GM06990 (cell line): ENCODE measurements at regions not wholly inside any gene's neighbourhood (a gene's known extent, or its start where the extent isn't known, plus 50 kb on each side); places are given as distances from the start of the nearest gene placed in this dataset.

Experiments
- DNase-seq: peaks from one replicate; pipeline ENCODE4 v3.0.0-alpha.2; 2011; ENCODE audit not compliant: insufficient read length; ENCODE audit errors: extremely low read depth
- H3K27me3 ChIP-seq: replicated peaks from 2 replicates; pipeline ENCODE4 v1.6.0; 2011; ENCODE audit warnings: low read length; ENCODE audit not compliant: control insufficient read depth, insufficient read depth
- H3K36me3 ChIP-seq: 2 replicates; pipeline ENCODE4 v1.5.1; 2011; ENCODE audit warnings: low read length; ENCODE audit not compliant: control insufficient read depth, insufficient read depth
- H3K4me3 ChIP-seq: replicated peaks from 2 replicates; pipeline ENCODE4 v1.5.1; 2011; ENCODE audit warnings: low read depth, mild to moderate bottlenecking, control low read depth, low read length
- TF ChIP-seq, protein P1 (sequence below): IDR thresholded peaks from 2 replicates; pipeline ENCODE4 v1.5.1; 2011; ENCODE audit warnings: low read length, control low read depth, mild to moderate bottlenecking, inconsistent platforms; ENCODE audit not compliant: insufficient read depth, poor library complexity, severe bottlenecking

DNA sequence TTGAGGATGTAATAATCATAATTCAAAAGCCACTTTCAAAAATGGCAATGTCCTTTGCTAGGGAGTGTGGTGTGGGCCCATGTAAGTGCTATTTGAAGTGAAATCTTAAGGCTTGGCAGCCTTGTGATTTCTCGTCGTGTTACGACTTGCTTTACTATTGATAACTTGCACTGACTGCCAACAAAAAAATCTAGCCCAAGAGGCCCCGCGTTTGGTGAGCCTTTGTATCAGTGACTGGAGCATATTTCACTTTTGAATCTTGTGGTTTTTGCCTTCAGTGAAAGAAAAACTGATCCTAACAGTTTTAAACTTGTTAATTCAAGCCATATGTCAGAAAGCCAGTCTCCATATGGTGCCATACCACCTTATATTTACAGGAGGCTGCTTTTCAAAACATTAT, 248.0 kb downstream of the TMEM182 start:
- TF ChIP-seq, protein P1, sequence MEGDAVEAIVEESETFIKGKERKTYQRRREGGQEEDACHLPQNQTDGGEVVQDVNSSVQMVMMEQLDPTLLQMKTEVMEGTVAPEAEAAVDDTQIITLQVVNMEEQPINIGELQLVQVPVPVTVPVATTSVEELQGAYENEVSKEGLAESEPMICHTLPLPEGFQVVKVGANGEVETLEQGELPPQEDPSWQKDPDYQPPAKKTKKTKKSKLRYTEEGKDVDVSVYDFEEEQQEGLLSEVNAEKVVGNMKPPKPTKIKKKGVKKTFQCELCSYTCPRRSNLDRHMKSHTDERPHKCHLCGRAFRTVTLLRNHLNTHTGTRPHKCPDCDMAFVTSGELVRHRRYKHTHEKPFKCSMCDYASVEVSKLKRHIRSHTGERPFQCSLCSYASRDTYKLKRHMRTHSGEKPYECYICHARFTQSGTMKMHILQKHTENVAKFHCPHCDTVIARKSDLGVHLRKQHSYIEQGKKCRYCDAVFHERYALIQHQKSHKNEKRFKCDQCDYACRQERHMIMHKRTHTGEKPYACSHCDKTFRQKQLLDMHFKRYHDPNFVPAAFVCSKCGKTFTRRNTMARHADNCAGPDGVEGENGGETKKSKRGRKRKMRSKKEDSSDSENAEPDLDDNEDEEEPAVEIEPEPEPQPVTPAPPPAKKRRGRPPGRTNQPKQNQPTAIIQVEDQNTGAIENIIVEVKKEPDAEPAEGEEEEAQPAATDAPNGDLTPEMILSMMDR, result no peak
- H3K27me3 ChIP-seq, result no peaks in the 10 kb centered on the region

DNA sequence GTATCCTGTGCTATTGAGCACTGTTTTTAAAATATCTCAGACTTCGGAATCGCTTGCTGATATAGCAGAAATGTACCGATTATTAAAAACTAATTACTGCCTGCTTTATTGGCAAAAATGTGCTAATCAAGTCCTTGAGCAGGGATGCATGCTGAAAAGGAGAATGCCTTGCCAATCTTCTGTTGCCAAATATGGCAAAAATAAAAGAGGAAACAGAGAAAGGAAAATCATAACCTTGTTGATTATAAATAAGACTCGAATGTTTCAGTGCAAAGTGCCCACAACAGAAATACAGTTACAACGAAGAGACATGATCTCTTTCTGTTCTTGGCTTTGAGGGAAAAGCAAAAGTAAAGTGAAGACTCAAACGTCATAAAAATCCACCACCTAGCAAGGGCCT, 248.5 kb downstream of the TMEM182 start:
- Histone ChIP-seq H3K4me3 (no peak overlapping the region), H3K27me3 (no peaks in the 10 kb centered on the region), H3K36me3 (no peaks in the 10 kb centered on the region)
- TF ChIP-seq, protein P1, result no peak
- DNase-seq, result no peak

More for the DNA sequence above, 248.0 kb downstream of the TMEM182 start:
- H3K4me3 ChIP-seq, result no peak overlapping the region
- no peaks in the 10 kb centered on the region for H3K36me3 ChIP-seq
- no peak for DNase-seq

DNA sequence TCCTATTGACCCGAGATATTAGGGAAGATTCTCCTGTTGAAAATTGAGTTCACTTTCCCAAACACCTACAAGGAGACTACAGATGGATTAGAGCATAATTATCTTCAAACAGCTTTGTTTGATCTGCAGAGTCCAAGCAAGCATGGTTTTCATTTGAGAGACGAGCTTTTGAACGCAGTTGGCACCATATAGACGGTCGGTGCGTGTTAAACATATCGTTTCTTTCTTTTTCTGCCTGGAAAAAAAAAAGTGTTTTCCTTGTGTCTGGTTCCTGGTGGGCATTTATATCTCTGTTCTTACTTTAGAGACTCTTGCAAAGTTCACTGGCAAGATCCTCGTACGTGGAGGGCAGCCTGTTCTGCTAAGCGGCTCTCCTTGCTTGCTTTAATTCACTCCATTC, 248.9 kb downstream of the TMEM182 start:
- Histone ChIP-seq H3K27me3 (no peaks in the 10 kb centered on the region), H3K36me3 (no peaks in the 10 kb centered on the region), H3K4me3 (no peak overlapping the region)
- no peak for DNase-seq
- TF ChIP-seq, protein P1, result no peak

DNA sequence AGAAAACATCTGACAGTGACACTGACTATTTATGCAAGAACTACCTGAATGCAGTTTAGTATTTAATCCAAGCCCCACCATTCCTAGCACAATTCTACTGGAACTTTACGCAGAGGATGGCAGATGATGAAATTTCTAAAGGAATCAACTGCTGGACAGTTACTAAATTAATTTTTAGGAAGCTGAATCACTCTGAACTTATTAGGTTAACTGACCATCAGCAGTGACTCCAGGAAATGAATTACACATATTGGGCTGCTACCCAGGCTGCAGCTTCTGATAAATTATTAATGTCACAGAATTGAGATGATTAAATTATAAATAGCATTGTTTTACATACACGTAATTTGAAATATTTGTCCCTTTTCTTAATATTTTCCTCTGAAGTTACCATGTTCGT, 250.8 kb downstream of the TMEM182 start:
- H3K4me3 ChIP-seq, result no peak overlapping the region
- H3K27me3 ChIP-seq, result no peaks in the 10 kb centered on the region
- no peaks in the 10 kb centered on the region for H3K36me3 ChIP-seq
- no peak for DNase-seq
- TF ChIP-seq, protein P1, result no peak

DNA sequence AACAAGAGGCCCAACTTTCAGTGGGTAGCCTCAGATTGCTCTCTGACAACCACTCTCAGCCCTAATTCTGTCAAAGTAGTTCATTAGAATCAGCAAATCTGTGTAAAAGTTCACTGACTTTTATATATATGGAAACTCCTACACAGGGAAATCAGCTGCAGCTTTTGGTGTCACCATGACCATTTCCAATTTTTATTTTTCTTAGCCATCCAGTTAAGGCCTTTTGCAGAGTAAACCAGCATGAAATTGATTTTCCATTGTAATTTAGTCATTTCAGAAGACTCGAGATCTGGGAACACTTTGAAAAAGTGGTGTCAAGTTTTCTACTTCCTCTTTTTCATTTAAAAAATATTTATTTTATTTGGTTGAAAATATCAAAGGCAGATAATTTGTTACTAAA, 263.2 kb downstream of the TMEM182 start:
- TF ChIP-seq, protein P1, result no peak
- no peak for DNase-seq
- no peaks in the 10 kb centered on the region for H3K36me3 ChIP-seq
- H3K4me3 ChIP-seq, result no peak overlapping the region
- no peaks in the 10 kb centered on the region for H3K27me3 ChIP-seq

DNA sequence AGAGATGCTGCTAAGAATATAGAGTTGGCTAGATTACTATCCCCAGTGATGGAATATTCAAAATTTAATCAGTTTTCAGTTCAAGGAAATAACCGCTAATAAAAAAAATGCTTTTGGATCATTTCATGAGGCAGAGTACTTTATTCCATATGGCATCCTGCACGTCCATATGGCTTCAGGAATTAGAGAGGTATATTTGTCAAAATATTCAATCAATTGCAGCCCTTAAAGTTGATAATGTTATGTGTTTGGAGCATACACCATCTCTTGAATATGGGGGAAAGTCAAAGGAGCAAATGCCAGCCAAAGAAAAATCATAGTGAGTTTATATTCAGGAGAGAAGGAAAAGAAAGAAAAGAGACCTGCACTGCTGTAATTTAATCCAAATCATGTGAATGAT, 266.4 kb downstream of the TMEM182 start:
- Histone ChIP-seq H3K4me3 (no peak overlapping the region), H3K36me3 (no peaks in the 10 kb centered on the region), H3K27me3 (no peaks in the 10 kb centered on the region)
- TF ChIP-seq, protein P1, result no peak
- DNase-seq, result no peak
